Breast epithelium (tissue), 4 donors: ENCODE measurements at regions not wholly inside any gene's neighbourhood (a gene's known extent, or its start where the extent isn't known, plus 50 kb on each side); places are given as distances from the start of the nearest gene placed in this dataset.

Experiments
- DNase-seq, 2 donors: peaks; one replicate each; pipeline ENCODE4 v3.0.0-alpha.2; 2019; ENCODE audit warnings: low spot score in 2 of 2
- H3K27ac ChIP-seq, 2 donors: fragments of 200-600 bp; sonication (generic) in 1 of 2; one replicate each; pipeline ENCODE4 v1.5.1; 2016 to 2019; ENCODE audit warnings: mild to moderate bottlenecking in 1 of 2
- H3K27me3 ChIP-seq, 2 donors: fragments of 200-600 bp; sonication (generic) in 1 of 2; one replicate each; pipeline versions ENCODE4 v1.5.1 to v1.6.0; 2017 to 2019; ENCODE audit warnings: control low read depth in 1 of 2, mild to moderate bottlenecking in 1 of 2
- H3K36me3 ChIP-seq: fragments of 200-600 bp; one replicate; pipeline ENCODE4 v1.5.1; 2019
- H3K4me1 ChIP-seq, 2 donors: fragments of 200-600 bp; sonication (generic); one replicate each; pipeline ENCODE4 v1.5.1; 2016 to 2019; ENCODE audit warnings: control low read depth in 1 of 2
- H3K4me3 ChIP-seq, 3 donors: fragments of 200-600 bp; sonication (generic); 1 replicate in 2 of 3; 2 replicates in 1 of 3; pipeline ENCODE4 v1.5.1; 2016 to 2019; ENCODE audit warnings: mild to moderate bottlenecking in 3 of 3, moderate library complexity in 2 of 3
- H3K9me3 ChIP-seq, 2 donors: fragments of 200-600 bp; sonication (generic) in 1 of 2; one replicate each; pipeline ENCODE4 v1.5.1; 2016 to 2019; ENCODE audit warnings: control low read depth in 1 of 2
- CTCF ChIP-seq, 3 donors: fragments of 450-650 bp; IDR thresholded peaks; one replicate each; pipeline ENCODE4 v1.5.1; 2016 to 2017; ENCODE audit warnings: antibody characterized with exemption in 3 of 3, mild to moderate bottlenecking in 3 of 3, moderate library complexity in 3 of 3
- POLR2A ChIP-seq: fragments of 450-650 bp; IDR thresholded peaks from one replicate; pipeline ENCODE4 v1.6.1; 2016; ENCODE audit warnings: antibody characterized with exemption, mild to moderate bottlenecking, moderate library complexity
- POLR2AphosphoS5 ChIP-seq, 3 donors: sonication (generic); formaldehyde crosslinking; IDR thresholded peaks; one replicate each; pipeline ENCODE4 v1.6.1; 2017; ENCODE audit warnings: antibody characterized with exemption in 3 of 3
- intact Hi-C: fragments of 100-400 bp; cut with DNase I; formaldehyde crosslinking; loops from one replicate; pipeline ENCODE4 v1.15.1; 2023; ENCODE audit warnings: low total_unique reads

- H3K27me3 ChIP-seq: no peaks in the 10 kb centered on the region
- H3K27ac ChIP-seq: no peak overlapping the region
- no peak for DNase-seq
- no peak for TF ChIP-seq POLR2A
- peaks cover 0 to 2% of the 10 kb centered on the region in 2 donors for H3K9me3 ChIP-seq
- no peaks in the 10 kb centered on the region for H3K36me3 ChIP-seq
- no peak overlapping the region for H3K4me3 ChIP-seq
- intact Hi-C loops: loop anchor here (5.0 kb wide), 1 partner anchor 1143 kb away; no protein-coding TSS in a partner anchor
- no peaks in the 10 kb centered on the region for H3K4me1 ChIP-seq
Observed at GRCh38 chr1:218743861-218744505, 398.8 kb downstream of the TGFB2 start.

DNA sequence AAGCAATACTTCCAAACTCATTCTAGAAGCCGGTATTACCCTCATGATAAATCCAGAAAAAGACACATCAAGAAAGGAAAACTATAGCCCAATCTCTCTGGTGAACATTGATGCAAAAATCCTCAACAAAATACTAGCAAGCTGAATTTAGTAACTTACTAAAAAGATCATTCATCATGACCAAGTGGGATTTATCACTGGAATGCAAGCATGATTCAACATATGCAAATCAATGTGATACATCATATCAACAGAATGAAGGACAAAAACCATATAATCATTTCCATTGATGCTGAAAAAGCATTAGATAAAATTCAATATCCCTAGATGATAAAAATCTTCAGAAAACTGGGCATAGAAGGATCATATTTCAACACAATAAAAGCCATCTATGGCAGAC is 402.9 kb downstream of the TGFB2 start:
- Histone ChIP-seq H3K9me3 (peaks cover 0 to 9% of the 10 kb centered on the region in 2 donors), H3K4me3 (no peak overlapping the region), H3K27me3 (no peaks in the 10 kb centered on the region), H3K27ac (no peak overlapping the region), H3K36me3 (no peaks in the 10 kb centered on the region), H3K4me1 (no peaks in the 10 kb centered on the region)
- DNase-seq: no peak
- no peak for TF ChIP-seq POLR2AphosphoS5 (IDR thresholded peaks at IDR 0.05)
- TF ChIP-seq POLR2A: no peak
- TF ChIP-seq CTCF (IDR thresholded peaks at IDR 0.05): no peak
- intact Hi-C loops: no loop called here

DNA sequence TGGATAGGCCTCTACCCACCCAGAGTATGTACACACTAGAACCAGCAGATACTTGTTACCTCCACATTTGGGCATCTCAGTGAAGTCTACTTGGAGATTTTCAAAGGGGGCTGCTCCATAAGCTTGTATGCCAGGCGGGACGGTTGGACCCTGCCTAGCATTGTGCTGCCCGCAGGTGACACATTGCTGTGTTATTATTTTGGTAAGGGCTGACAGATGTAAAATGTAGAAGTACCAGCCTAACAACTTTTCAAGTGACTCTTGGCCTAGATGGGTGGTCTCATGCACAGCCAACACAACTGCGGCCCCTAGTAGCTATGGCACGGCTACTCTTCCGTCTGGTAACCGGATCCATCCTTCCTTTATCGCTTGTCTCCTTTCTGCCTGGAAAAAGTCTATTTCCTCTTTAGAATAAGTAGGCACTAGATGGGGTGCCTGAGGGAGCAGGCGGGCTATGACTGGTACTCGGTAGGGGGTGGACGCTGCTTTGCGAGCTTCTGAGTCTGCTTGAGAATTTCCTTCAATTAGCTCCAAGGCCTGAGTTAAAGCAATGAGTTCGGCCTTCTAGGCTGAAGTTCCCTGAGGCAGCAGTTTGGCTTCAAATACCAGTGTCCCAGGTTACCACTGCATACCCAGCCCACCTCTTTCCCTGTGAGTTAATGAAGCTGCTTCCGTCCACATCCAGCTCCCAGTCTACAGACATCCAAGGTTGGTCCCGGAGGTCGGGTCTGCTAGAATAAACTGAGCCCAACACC is 405.3 kb downstream of the TGFB2 start:
- DNase-seq: no peak
- no peaks in the 10 kb centered on the region for H3K36me3 ChIP-seq
- no peaks in the 10 kb centered on the region for H3K4me1 ChIP-seq
- intact Hi-C loops: no loop called here
- TF ChIP-seq CTCF (IDR thresholded peaks at IDR 0.05): no peak
- no peak for TF ChIP-seq POLR2A
- TF ChIP-seq POLR2AphosphoS5 (IDR thresholded peaks at IDR 0.05): no peak
- peaks cover 0 to 9% of the 10 kb centered on the region in 2 donors for H3K9me3 ChIP-seq
- H3K27me3 ChIP-seq: no peaks in the 10 kb centered on the region
- H3K27ac ChIP-seq: no peak overlapping the region
- no peak overlapping the region for H3K4me3 ChIP-seq

GRCh38 chr1:218751208-218751948 is 406.2 kb downstream of the TGFB2 start:
- H3K4me3 ChIP-seq: no peak overlapping the region
- H3K27me3 ChIP-seq: no peaks in the 10 kb centered on the region
- TF ChIP-seq CTCF (IDR thresholded peaks at IDR 0.05) (no peak), POLR2A (no peak), POLR2AphosphoS5 (IDR thresholded peaks at IDR 0.05) (no peak)
- peaks cover 0 to 9% of the 10 kb centered on the region in 2 donors for H3K9me3 ChIP-seq
- H3K36me3 ChIP-seq: no peaks in the 10 kb centered on the region
- H3K4me1 ChIP-seq: no peaks in the 10 kb centered on the region
- DNase-seq: no peak
- intact Hi-C loops: no loop called here
- H3K27ac ChIP-seq: no peak overlapping the region

- intact Hi-C loops: loop anchor here (1.0 kb wide), 1 partner anchor 15 kb away; no protein-coding TSS in a partner anchor
- Histone ChIP-seq H3K4me1 (no peaks in the 10 kb centered on the region), H3K27ac (no peak overlapping the region), H3K36me3 (no peaks in the 10 kb centered on the region), H3K4me3 (no peak overlapping the region), H3K27me3 (no peaks in the 10 kb centered on the region), H3K9me3 (peaks cover 0 to 9% of the 10 kb centered on the region in 2 donors)
- TF ChIP-seq POLR2AphosphoS5 (IDR thresholded peaks at IDR 0.05) (no peak), POLR2A (no peak), CTCF (IDR thresholded peaks at IDR 0.05) (no peak)
- no peak for DNase-seq
Observed at GRCh38 chr1:218752126-218752525, 407.0 kb downstream of the TGFB2 start.
